B cell (primary cell): ENCODE measurements at regions not wholly inside any gene's neighbourhood (a gene's known extent, or its start where the extent isn't known, plus 50 kb on each side); places are given as distances from the start of the nearest gene placed in this dataset.

Experiments
- ATAC-seq: fragments of 200-7000 bp; cut with Tn5 transposase; one replicate; pipeline ENCODE4 v1.10.0; 2021; ENCODE audit warnings: low read depth, mild to moderate bottlenecking, moderate number of reproducible peaks, moderate library complexity
- CTCF ChIA-PET: fragments of 350-600 bp; sonication (Branson Sonifier 250); formaldehyde crosslinking; loops from one replicate; lab custom pipeline; 2021; ENCODE audit warnings: antibody characterized with exemption, inconsistent platforms; lab: Charles Lee
- POLR2A ChIA-PET: fragments of 350-600 bp; sonication (Branson Sonifier 250); formaldehyde crosslinking; loops from one replicate; lab custom pipeline; 2021; ENCODE audit warnings: antibody characterized with exemption; lab: Charles Lee
- DNase-seq: peaks from one replicate; pipeline ENCODE4 v3.0.0; 2013
- H2AFZ ChIP-seq: 2 replicates; pipeline ENCODE4 v1.6.1; 2012; ENCODE audit warnings: mild to moderate bottlenecking, low read depth, low read length; ENCODE audit not compliant: insufficient read depth, poor library complexity, severe bottlenecking
- H3K27ac ChIP-seq, 2 donors: 1 replicate in 1 of 2; 2 replicates in 1 of 2; pipeline ENCODE4 v1.5.1; 2012 to 2013; ENCODE audit warnings: low read length in 2 of 2, mild to moderate bottlenecking in 2 of 2, moderate library complexity in 1 of 2
- H3K27me3 ChIP-seq, 4 experiments: fragments of 200-600 bp in 1 of 4; sonication (generic) in 1 of 4; replicated peaks in 1 of 4; 1 replicate in 2 of 4; 2 replicates in 2 of 4; pipeline versions ENCODE4 v1.6.1 to v1.7.0; 2013 to 2016; ENCODE audit warnings: low read length in 3 of 4, mild to moderate bottlenecking in 2 of 4, mixed read lengths in 1 of 4, moderate library complexity in 1 of 4; ENCODE audit not compliant: insufficient read depth in 4 of 4, control insufficient read depth in 3 of 4; ENCODE audit errors: control extremely low read depth in 1 of 4
- H3K36me3 ChIP-seq, 2 experiments: replicated peaks in 1 of 2; 1 replicate in 1 of 2; 2 replicates in 1 of 2; pipeline versions ENCODE4 v1.6.1 to v1.7.1; 2013; ENCODE audit warnings: low read length in 1 of 2; ENCODE audit not compliant: insufficient read depth in 2 of 2, control insufficient read depth in 1 of 2; ENCODE audit errors: control extremely low read depth in 1 of 2, extremely low read depth in 1 of 2
- H3K4me1 ChIP-seq, 2 donors: fragments of 200-600 bp in 1 of 2; sonication (generic) in 1 of 2; 1 replicate in 1 of 2; 2 replicates in 1 of 2; pipeline versions ENCODE4 v1.5.1 to v1.6.1; 2013 to 2017; ENCODE audit warnings: low read length in 2 of 2; ENCODE audit not compliant: control insufficient read depth in 2 of 2, insufficient read depth in 2 of 2
- H3K4me2 ChIP-seq: replicated peaks from 2 replicates; pipeline ENCODE3; 2012; ENCODE audit warnings: mild to moderate bottlenecking, low read depth, low read length; ENCODE audit not compliant: poor library complexity, severe bottlenecking
- H3K4me3 ChIP-seq, 5 experiments: fragments of 200-600 bp in 1 of 5; sonication (generic) in 1 of 5; 1 replicate in 3 of 5; 2 replicates in 2 of 5; pipeline versions ENCODE4 v1.5.1 to v1.7.0; 2011 to 2016; ENCODE audit warnings: low read length in 4 of 5, mild to moderate bottlenecking in 4 of 5, low read depth in 2 of 5, control low read depth in 1 of 5, moderate library complexity in 1 of 5; ENCODE audit not compliant: insufficient read depth in 1 of 5; ENCODE audit errors: control extremely low read depth in 1 of 5, extremely low read depth in 1 of 5
- H3K79me2 ChIP-seq: fragments of 200-600 bp; sonication (generic); one replicate; pipeline ENCODE4 v1.6.0; 2016; ENCODE audit warnings: low read length; ENCODE audit not compliant: control insufficient read depth, insufficient read depth
- H3K9ac ChIP-seq: fragments of 200-600 bp; sonication (generic); 2 replicates; pipeline ENCODE4 v1.6.1; 2017; ENCODE audit warnings: mild to moderate bottlenecking, low read length, moderate library complexity
- H3K9me3 ChIP-seq, 3 donors: one replicate each; pipeline versions ENCODE4 v1.6.1 to v1.7.1; 2013; ENCODE audit warnings: low read length in 2 of 3; ENCODE audit not compliant: control insufficient read depth in 2 of 3, insufficient read depth in 1 of 3; ENCODE audit errors: control extremely low read depth in 1 of 3
- H4K20me1 ChIP-seq: 2 replicates; pipeline ENCODE4 v1.6.0; 2012; ENCODE audit warnings: mild to moderate bottlenecking, low read length; ENCODE audit not compliant: insufficient read depth, control insufficient read depth, poor library complexity, severe bottlenecking
- H3K27ac Mint-ChIP-seq: one replicate; pipeline ENCODE4 v1.8.0; 2021; ENCODE audit warnings: mixed read lengths
- H3K27me3 Mint-ChIP-seq: one replicate; pipeline ENCODE4 v1.8.0; 2021; ENCODE audit warnings: mixed read lengths
- H3K4me1 Mint-ChIP-seq: one replicate; pipeline ENCODE4 v1.8.0; 2021; ENCODE audit warnings: mixed read lengths
- H3K4me3 Mint-ChIP-seq: one replicate; pipeline ENCODE4 v1.8.0; 2021; ENCODE audit warnings: mixed read lengths
- H3K9me3 Mint-ChIP-seq: one replicate; pipeline ENCODE4 v1.8.0; 2022; ENCODE audit warnings: mixed read lengths; ENCODE audit not compliant: insufficient read depth
- CTCF ChIP-seq: fragments of 200-600 bp; IDR thresholded peaks from one replicate; pipeline ENCODE4 v1.8.0; 2022; ENCODE audit warnings: antibody characterized with exemption, mild to moderate bottlenecking
- EZH2 ChIP-seq: IDR thresholded peaks from 2 replicates; pipeline ENCODE4 v1.6.1; 2012; ENCODE audit warnings: borderline replicate concordance, low read depth, mild to moderate bottlenecking, moderate library complexity, low read length; ENCODE audit not compliant: insufficient read depth, poor library complexity, severe bottlenecking
- WGBS: methylation state at CpG from one replicate; pipeline ENCODE4 v1.1.5; 2013; ENCODE audit warnings: missing lambda C conversion rate; ENCODE audit not compliant: insufficient coverage; 5-methylcytosine and 5-hydroxymethylcytosine counted together
- intact Hi-C: fragments of 100-400 bp; cut with micrococcal nuclease; formaldehyde crosslinking; loops from one replicate; pipeline ENCODE4 v1.10.0; 2022

DNA sequence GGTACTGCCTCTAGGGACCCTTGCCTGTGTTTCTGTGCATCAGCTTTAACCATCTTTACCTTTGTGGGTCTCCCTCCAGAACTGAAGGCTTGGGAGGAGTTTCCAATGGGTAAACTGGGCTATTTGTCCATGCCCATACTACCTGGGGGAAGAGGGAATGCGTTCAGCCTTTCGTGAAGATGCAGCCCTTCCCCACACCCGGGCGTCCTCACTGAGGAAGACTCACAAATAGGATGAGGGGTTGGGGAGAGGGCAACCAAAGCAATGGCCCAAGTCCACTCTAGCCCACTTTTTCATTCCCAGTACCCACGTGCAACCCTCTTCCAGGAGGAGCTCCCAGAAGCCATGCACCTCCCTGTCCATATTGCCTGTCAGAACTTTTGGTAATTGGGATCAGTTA, 61.8 kb upstream of the ADA2 start:
- 100% methylated on average over 3 of the region's 5 CpGs for WGBS
- CTCF ChIA-PET = interaction anchor here (1.1 to 2.4 kb wide), 3 partner anchors 12 to 194 kb away, joined by 4 to 10 read pairs (median 5); no protein-coding TSS in a partner anchor
- Histone ChIP-seq H3K4me1 (peaks cover 15 to 17% of the 10 kb centered on the region in 2 donors), H3K27ac (no peak overlapping the region), H4K20me1 (no peaks in the 10 kb centered on the region), H3K4me3 (no peak overlapping the region), H3K9me3 (no peaks in the 10 kb centered on the region), H3K79me2 (no peaks in the 10 kb centered on the region), H3K36me3 (no peaks in the 10 kb centered on the region), H3K27me3 (no peaks in the 10 kb centered on the region), H3K9ac (peak overlapping the region; percentile 16), H3K4me2 (peak overlapping the region; percentile 56), H2AFZ (peak overlapping the region; percentile 27)
- Mint-ChIP-seq H3K4me1 (peaks cover 17% of the 10 kb centered on the region), H3K27ac (no peak overlapping the region), H3K4me3 (peak overlapping the region; percentile 38), H3K27me3 (no peaks in the 10 kb centered on the region), H3K9me3 (no peaks in the 10 kb centered on the region)
- POLR2A ChIA-PET = no interaction called here
- TF ChIP-seq EZH2 = no peak
- no peak for TF ChIP-seq CTCF
- intact Hi-C loops = loop anchor here (2.0 kb wide), 1 partner anchor 44 kb away; no protein-coding TSS in a partner anchor
- no peak for ATAC-seq
- DNase-seq = no peak

DNA sequence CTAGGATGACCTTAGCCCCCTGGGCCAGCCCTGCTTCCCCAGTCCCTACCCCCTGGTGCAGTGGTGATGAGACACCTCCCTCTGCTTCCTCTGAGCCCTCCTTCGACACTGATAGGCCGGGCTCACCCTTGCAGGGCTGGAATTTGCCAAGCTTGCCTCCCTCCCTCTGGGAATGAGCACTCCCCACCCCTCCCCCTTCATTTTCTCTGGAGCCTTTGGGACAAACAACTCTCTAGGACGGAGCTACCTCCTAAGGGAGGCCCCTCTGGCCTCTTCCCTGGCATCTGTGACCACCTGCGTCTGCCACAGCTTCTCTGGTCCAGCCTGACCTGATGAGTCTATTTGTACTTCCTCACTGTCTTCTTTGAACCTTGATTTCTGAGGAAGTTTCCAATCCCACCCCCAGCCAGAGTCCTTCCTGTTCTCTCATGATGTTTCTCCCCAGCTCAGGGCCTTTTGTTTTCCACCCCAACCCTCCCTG, 53.3 kb upstream of the ADA2 start:
- no peak overlapping the region for H3K4me3 ChIP-seq
- peak overlapping the region; percentile 39 for H2AFZ ChIP-seq
- Mint-ChIP-seq H3K27ac (no peak overlapping the region), H3K4me1 (peaks cover 7% of the 10 kb centered on the region), H3K27me3 (no peaks in the 10 kb centered on the region), H3K4me3 (no peak overlapping the region), H3K9me3 (no peaks in the 10 kb centered on the region)
- no peaks in the 10 kb centered on the region for H3K79me2 ChIP-seq
- no peak overlapping the region for H3K4me2 ChIP-seq
- peaks cover 0 to 5% of the 10 kb centered on the region in 2 donors for H3K4me1 ChIP-seq
- TF ChIP-seq EZH2 = no peak
- TF ChIP-seq CTCF = no peak
- no peaks in the 10 kb centered on the region for H3K9me3 ChIP-seq
- H3K36me3 ChIP-seq = no peaks in the 10 kb centered on the region
- POLR2A ChIA-PET = no interaction called here
- intact Hi-C loops = no loop called here
- no peaks in the 10 kb centered on the region for H4K20me1 ChIP-seq
- no peaks in the 10 kb centered on the region for H3K27me3 ChIP-seq
- 67% methylated on average over 4 of the region's 4 CpGs for WGBS
- H3K9ac ChIP-seq = no peak overlapping the region
- CTCF ChIA-PET = no interaction called here
- no peak overlapping the region for H3K27ac ChIP-seq
- DNase-seq (no peak), ATAC-seq (no peak)
